Caco-2 (cell line): ENCODE measurements at regions not wholly inside any gene's neighbourhood (a gene's known extent, or its start where the extent isn't known, plus 50 kb on each side); places are given as distances from the start of the nearest gene placed in this dataset.
"Not testable (repeated sequence)": the region's sequence is repeated elsewhere in the genome, so short reads cannot be mapped to it uniquely, and the experiment has no call there.

Experiments
- BruUV-seq: library from RNA; stranded (reverse); fragments of 400-500 nt; replicated peaks from 2 replicates; lab custom pipeline; 2021; lab: Mats Ljungman, UMichigan
- CTCF ChIA-PET: fragments of 300-600 bp; sonication (Branson Sonifier 250); formaldehyde crosslinking; loops from one replicate; lab custom pipeline; 2022; ENCODE audit warnings: antibody characterized with exemption; lab: Charles Lee
- POLR2A ChIA-PET: fragments of 300-600 bp; sonication (Branson Sonifier 250); formaldehyde crosslinking; loops from one replicate; lab custom pipeline; 2022; ENCODE audit warnings: antibody characterized with exemption; lab: Charles Lee
- DNase-seq, 2 experiments: peaks; one replicate each; pipeline versions ENCODE4 v3.0.0 to v3.0.0-alpha.2; 2020 to 2022
- H3K27me3 ChIP-seq: replicated peaks from 2 replicates; pipeline ENCODE4 v1.6.0; 2011; ENCODE audit warnings: low read length; ENCODE audit not compliant: control insufficient read depth, insufficient read depth
- H3K36me3 ChIP-seq: 2 replicates; pipeline ENCODE4 v1.5.1; 2011; ENCODE audit warnings: low read length; ENCODE audit not compliant: control insufficient read depth, insufficient read depth
- H3K4me1 ChIP-seq: fragments of 250-450 bp; sonication (Bioruptor Pico); 2 replicates; pipeline ENCODE4 v1.5.1; 2020; ENCODE audit warnings: mild to moderate bottlenecking
- H3K4me3 ChIP-seq: 2 replicates; pipeline ENCODE4 v1.5.1; 2011; ENCODE audit warnings: low read depth, mild to moderate bottlenecking, control low read depth, low read length
- H3K9me3 ChIP-seq: fragments of 250-450 bp; sonication (Bioruptor Pico); 2 replicates; pipeline ENCODE4 v1.5.1; 2020; ENCODE audit warnings: mild to moderate bottlenecking, moderate library complexity
- H3K27ac Mint-ChIP-seq: one replicate; pipeline ENCODE4 v1.8.0; 2022; ENCODE audit warnings: mixed read lengths; ENCODE audit not compliant: unreplicated experiment
- H3K27me3 Mint-ChIP-seq: one replicate; pipeline ENCODE4 v1.8.0; 2022; ENCODE audit warnings: mixed read lengths; ENCODE audit not compliant: insufficient read depth, unreplicated experiment
- H3K36me3 Mint-ChIP-seq: one replicate; pipeline ENCODE4 v1.8.0; 2022; ENCODE audit warnings: mild to moderate bottlenecking, mixed read lengths; ENCODE audit not compliant: insufficient read depth, unreplicated experiment
- H3K4me1 Mint-ChIP-seq: one replicate; pipeline ENCODE4 v1.8.0; 2022; ENCODE audit warnings: low read depth, mixed read lengths; ENCODE audit not compliant: unreplicated experiment
- H3K4me3 Mint-ChIP-seq: one replicate; pipeline ENCODE4 v1.8.0; 2022; ENCODE audit warnings: mild to moderate bottlenecking, moderate library complexity, mixed read lengths; ENCODE audit not compliant: unreplicated experiment
- H3K9me3 Mint-ChIP-seq: one replicate; pipeline ENCODE4 v1.8.0; 2022; ENCODE audit warnings: mixed read lengths; ENCODE audit not compliant: unreplicated experiment
- CTCF ChIP-seq, 2 experiments: fragments of 200-600 bp in 1 of 2; IDR thresholded peaks; 1 replicate in 1 of 2; 2 replicates in 1 of 2; pipeline versions ENCODE4 v1.5.1 to v1.8.0; 2011 to 2022; ENCODE audit warnings: antibody characterized with exemption in 1 of 2, control low read depth in 1 of 2, inconsistent platforms in 1 of 2, low read depth in 1 of 2, low read length in 1 of 2, mild to moderate bottlenecking in 1 of 2, moderate library complexity in 1 of 2; ENCODE audit not compliant: insufficient read depth in 1 of 2, severe bottlenecking in 1 of 2, unreplicated experiment in 1 of 2
- intact Hi-C: fragments of 100-400 bp; cut with micrococcal nuclease; formaldehyde crosslinking; loops from one replicate; pipeline ENCODE4 v1.10.0; 2022; ENCODE audit not compliant: unreplicated experiment

GRCh38 chr7:115799430-115799829, 231.1 kb downstream of the TFEC start:
- Mint-ChIP-seq H3K27ac (no peak overlapping the region), H3K36me3 (no peaks in the 10 kb centered on the region), H3K4me1 (peaks cover 6% of the 10 kb centered on the region), H3K9me3 (no peaks in the 10 kb centered on the region), H3K27me3 (peaks cover 5% of the 10 kb centered on the region), H3K4me3 (no peak overlapping the region)
- Histone ChIP-seq H3K27me3 (no peaks in the 10 kb centered on the region), H3K36me3 (no peaks in the 10 kb centered on the region), H3K4me3 (no peak overlapping the region), H3K9me3 (no peaks in the 10 kb centered on the region), H3K4me1 (peaks cover 7% of the 10 kb centered on the region; the same call in 1 of the 2 replicates)
- no peak for TF ChIP-seq CTCF (IDR thresholded peaks at IDR 0.05; ENCODE audit: insufficient read depth in 1 of 2, low read depth in 1 of 2, low read length in 1 of 2, severe bottlenecking in 1 of 2, unreplicated experiment in 1 of 2)
- intact Hi-C loops: loop anchor here (5.0 kb wide), 1 partner anchor 317 kb away; no protein-coding TSS in a partner anchor
- no TSS peak for BruUV-seq
- no peak for DNase-seq
- POLR2A ChIA-PET: no interaction called here
- CTCF ChIA-PET: no interaction called here

GRCh38 chr7:115793958-115794702, 236.4 kb downstream of the TFEC start:
- BruUV-seq: no TSS peak
- H3K9me3 Mint-ChIP-seq: no peaks in the 10 kb centered on the region
- H3K4me1 Mint-ChIP-seq: no peaks in the 10 kb centered on the region

GRCh38 chr7:115789901-115790300, 240.7 kb downstream of the TFEC start:
- Histone ChIP-seq H3K36me3 (no peaks in the 10 kb centered on the region), H3K4me1 (no peaks in the 10 kb centered on the region), H3K9me3 (no peaks in the 10 kb centered on the region), H3K4me3 (no peak overlapping the region), H3K27me3 (no peaks in the 10 kb centered on the region)
- no peaks in the 10 kb centered on the region for H3K4me1 Mint-ChIP-seq
- CTCF ChIA-PET: no interaction called here
- no TSS peak for BruUV-seq
- no peak for DNase-seq
- H3K9me3 Mint-ChIP-seq: no peaks in the 10 kb centered on the region
- intact Hi-C loops: no loop called here
- no peak for TF ChIP-seq CTCF (IDR thresholded peaks at IDR 0.05; ENCODE audit: insufficient read depth in 1 of 2, low read depth in 1 of 2, low read length in 1 of 2, severe bottlenecking in 1 of 2, unreplicated experiment in 1 of 2)
- no peak overlapping the region for H3K4me3 Mint-ChIP-seq
- H3K27me3 Mint-ChIP-seq: peaks cover 5% of the 10 kb centered on the region
- H3K27ac Mint-ChIP-seq: no peak overlapping the region
- H3K36me3 Mint-ChIP-seq: no peaks in the 10 kb centered on the region
- POLR2A ChIA-PET: no interaction called here

More at GRCh38 chr7:115793958-115794702, 236.4 kb downstream of the TFEC start:
- no peak for DNase-seq
- CTCF ChIA-PET: no interaction called here
- H3K36me3 ChIP-seq: no peaks in the 10 kb centered on the region
- POLR2A ChIA-PET: no interaction called here
- TF ChIP-seq CTCF (IDR thresholded peaks at IDR 0.05; ENCODE audit: insufficient read depth in 1 of 2, low read depth in 1 of 2, low read length in 1 of 2, severe bottlenecking in 1 of 2, unreplicated experiment in 1 of 2): no peak
- no peaks in the 10 kb centered on the region for H3K9me3 ChIP-seq
- no peak overlapping the region for H3K27ac Mint-ChIP-seq
- H3K27me3 ChIP-seq: no peaks in the 10 kb centered on the region
- H3K27me3 Mint-ChIP-seq: peaks cover 5% of the 10 kb centered on the region
- H3K4me3 Mint-ChIP-seq: no peak overlapping the region
- intact Hi-C loops: no loop called here
- no peaks in the 10 kb centered on the region for H3K4me1 ChIP-seq
- H3K4me3 ChIP-seq: no peak overlapping the region
- no peaks in the 10 kb centered on the region for H3K36me3 Mint-ChIP-seq

GRCh38 chr7:115789473-115789872, 241.1 kb downstream of the TFEC start:
- DNase-seq, CTCF ChIA-PET, H3K27me3 Mint-ChIP-seq, H3K27ac Mint-ChIP-seq, POLR2A ChIA-PET, H3K9me3 ChIP-seq, H3K4me3 Mint-ChIP-seq, H3K36me3 Mint-ChIP-seq, H3K27me3 ChIP-seq, H3K36me3 ChIP-seq, H3K9me3 Mint-ChIP-seq, intact Hi-C loops, BruUV-seq, H3K4me1 Mint-ChIP-seq, H3K4me3 ChIP-seq, H3K4me1 ChIP-seq: not testable (repeated sequence)
